ENCODE measurements at regions not wholly inside any gene's neighbourhood (a gene's known extent, or its start where the extent isn't known, plus 50 kb on each side); places are given as distances from the start of the nearest gene placed in this dataset.

DNA sequence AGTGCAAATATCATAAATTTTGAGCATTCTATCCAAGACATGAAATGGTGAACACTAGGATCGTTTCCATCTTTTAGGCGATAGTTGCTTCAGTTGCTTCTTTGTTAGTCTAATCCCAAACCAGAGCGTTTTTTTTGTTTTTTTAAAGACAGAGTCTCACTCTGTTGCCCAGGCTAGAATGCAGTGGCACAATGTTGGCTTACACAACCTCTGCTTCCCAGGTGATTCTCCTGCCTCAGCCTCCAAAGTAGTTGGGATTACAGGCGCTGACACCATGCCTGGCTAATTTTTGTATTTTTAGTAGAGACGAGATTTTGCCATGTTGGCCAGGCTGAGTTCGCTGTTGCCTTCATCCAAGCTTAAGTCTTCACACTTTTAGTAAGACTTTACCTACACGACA, 265.3 kb downstream of the SHQ1 start:
- TF ChIP-seq, protein P1, sequence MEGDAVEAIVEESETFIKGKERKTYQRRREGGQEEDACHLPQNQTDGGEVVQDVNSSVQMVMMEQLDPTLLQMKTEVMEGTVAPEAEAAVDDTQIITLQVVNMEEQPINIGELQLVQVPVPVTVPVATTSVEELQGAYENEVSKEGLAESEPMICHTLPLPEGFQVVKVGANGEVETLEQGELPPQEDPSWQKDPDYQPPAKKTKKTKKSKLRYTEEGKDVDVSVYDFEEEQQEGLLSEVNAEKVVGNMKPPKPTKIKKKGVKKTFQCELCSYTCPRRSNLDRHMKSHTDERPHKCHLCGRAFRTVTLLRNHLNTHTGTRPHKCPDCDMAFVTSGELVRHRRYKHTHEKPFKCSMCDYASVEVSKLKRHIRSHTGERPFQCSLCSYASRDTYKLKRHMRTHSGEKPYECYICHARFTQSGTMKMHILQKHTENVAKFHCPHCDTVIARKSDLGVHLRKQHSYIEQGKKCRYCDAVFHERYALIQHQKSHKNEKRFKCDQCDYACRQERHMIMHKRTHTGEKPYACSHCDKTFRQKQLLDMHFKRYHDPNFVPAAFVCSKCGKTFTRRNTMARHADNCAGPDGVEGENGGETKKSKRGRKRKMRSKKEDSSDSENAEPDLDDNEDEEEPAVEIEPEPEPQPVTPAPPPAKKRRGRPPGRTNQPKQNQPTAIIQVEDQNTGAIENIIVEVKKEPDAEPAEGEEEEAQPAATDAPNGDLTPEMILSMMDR (IDR thresholded peaks at IDR 0.05; ENCODE audit: insufficient read depth, low read length, poor library complexity, severe bottlenecking) = no peak
- TF ChIP-seq EZH2phosphoT487 (conservative IDR thresholded peaks at IDR 0.05; ENCODE audit: low read length) = no peak

Measured in SU-DHL-6 (cell line).